ENCODE measurements at regions not wholly inside any gene's neighbourhood (a gene's known extent, or its start where the extent isn't known, plus 50 kb on each side); places are given as distances from the start of the nearest gene placed in this dataset.
"Not testable (repeated sequence)": the region's sequence is repeated elsewhere in the genome, so short reads cannot be mapped to it uniquely, and the experiment has no call there.

DNA sequence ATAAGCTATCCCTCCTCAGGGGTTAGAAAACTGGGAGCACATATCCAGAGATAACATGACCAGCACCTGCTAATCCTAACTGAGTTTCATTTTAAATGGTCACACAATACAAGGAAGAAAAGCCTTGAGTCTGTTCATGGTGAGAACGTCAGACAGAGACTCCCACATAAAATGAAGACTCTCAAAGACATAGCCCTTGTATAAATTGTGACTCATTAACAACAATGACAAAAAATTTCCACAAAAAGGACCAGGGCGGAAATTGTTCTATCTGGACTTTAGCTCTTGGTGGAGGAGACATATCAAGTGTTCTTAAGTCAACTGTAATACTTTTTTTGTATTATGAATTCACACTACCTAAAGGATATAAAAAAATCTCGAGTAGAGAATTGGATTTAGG, 313.7 kb upstream of the DCN start:
- no peak for DNase-seq

DNA sequence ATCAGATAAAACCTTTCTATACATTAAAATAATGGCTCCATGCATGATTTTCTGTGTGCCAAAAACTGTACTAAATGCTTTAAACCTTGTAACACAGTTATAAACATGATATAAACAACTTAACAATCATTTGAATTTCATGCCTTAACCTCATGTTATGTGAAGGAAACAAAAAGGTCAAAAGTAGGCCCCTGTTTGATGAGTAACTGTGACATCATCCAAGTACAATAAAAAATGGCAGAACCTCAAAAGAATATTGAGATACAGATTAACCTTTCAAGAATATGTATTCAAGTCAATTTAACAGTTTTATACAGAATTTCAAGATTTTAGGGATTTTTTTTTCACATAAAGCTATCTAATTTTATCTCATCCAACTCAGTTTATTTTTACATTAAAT, 310.7 kb upstream of the DCN start:
- DNase-seq: no peak

DNA sequence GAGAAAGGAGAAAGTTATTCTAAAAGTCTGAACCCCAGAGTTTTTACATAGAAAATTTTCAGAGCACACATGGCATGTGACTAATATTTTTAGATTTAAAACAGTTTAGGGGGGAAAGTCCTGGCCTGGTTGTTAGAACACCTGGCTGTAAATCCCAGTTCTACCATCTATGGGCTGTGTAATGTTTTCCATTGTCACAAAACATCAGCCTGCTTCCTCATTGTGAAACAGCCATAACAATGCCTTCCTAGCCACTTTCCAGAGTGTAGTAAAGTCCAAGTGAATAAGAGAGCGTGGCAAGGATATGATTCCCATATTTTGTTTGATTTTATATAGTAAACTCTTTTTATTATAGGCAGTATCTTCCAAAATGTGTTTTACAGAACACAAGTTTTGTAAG, 310.0 kb upstream of the DCN start:
- DNase-seq: no peak

DNA sequence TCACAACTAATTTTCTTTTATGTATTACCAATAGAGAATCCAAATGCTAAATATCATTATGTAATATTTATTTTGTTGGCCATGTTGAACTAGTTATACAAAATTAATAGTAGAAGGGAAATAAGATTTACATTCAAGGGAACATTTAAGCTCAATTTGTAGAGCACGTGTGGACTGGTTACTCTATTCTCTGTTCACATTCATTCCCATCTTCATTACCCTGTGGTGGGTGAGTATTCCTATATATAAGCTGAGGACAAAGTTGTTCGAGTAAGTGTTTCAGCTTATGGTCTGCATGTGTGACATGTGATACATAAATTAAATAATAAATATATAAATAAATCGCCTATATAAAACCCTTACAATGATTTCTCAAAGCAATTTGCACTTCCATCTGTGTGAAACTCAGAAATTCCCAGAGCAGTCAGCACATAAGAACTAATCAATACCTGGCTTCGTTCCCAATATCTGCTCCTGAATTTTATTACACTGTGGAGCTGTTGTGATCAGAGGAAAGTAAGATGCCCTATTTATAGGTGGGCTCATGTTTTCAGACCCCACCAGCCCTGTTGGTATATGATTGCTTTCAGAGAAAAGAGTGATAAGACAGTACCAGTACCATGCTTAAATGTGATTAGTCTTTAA, 308.2 kb upstream of the DCN start:
- DNase-seq: no peak

DNA sequence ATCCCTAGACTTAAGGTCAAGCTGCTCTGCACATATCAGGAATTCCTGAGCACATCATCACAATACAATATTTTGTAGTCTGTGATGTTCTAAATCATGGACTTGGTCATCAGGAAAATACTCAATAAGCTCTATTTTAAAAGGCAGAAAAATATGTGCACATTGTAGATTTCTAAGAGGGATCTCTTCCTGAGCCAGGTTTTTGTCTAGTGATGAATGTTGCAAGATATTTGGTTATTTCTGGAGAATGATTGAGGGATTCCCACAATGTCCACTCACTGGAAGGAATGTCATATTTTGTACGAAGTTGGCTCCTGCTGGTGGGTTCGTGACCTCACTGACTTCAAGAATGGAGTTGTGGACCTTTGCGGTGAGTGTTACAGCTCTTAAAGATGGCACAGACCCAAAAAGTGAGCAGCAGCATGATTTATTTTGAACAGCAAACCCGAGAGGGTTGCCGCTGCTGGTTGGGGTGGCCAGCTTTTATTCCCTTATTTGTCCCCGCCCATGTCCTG, 300.9 kb upstream of the DCN start:
- no peak for DNase-seq

DNA sequence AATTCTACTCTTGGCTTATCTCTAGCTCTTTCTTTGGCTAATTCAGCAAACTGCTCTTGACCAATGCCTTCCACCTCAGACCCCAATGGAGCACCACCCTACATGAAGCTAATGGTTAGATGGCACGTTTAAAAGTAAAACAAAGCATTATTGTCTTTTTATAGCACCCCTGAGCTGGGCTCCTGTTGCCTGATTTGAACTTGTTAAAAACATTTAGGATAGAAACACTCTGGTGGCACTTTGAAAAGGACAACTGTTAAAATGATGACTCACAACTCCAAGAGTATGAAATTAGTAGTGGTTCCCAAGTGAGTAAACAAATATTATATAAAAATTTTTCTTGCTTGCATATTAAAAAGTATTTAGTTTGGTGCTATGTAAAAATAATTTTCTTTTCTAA, 299.6 kb upstream of the DCN start:
- no peak for DNase-seq

DNA sequence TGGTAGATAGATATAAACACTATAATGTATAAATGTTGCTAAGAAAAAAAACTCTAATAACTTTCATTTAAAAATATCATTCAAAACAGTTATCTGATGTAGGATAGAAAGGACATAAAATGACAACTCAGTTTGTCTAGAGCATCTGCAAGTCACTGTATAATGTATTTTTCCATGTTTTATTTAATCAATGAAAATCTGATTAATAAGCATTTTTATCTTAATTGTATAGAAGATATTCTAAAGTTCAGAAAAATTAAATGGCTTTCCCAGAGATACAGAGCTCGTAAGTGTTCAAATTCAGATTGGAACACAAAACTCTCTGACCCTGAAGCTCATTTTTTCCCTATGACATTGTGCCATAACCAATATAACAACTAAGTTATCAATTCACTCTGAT, 295.9 kb upstream of the DCN start:
- no peak for DNase-seq

DNA sequence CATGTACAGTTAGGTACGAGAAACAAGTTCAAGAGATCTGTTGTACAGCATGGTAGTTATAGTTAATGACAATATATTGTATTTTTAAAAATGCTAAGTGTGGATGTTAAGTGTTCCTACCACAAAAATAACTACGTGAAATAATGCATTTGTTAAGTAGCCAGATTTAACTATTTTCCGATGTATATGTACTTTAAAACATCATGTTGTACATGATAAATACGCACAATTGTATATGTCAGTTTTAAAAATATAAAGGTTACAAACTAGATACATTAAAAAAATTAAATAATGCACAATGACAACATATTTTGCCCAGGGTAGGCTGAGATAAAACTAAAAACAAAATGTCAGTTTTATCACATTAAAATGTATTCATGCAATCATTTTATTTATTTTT, 285.1 kb upstream of the DCN start:
- no peak for DNase-seq

DNA sequence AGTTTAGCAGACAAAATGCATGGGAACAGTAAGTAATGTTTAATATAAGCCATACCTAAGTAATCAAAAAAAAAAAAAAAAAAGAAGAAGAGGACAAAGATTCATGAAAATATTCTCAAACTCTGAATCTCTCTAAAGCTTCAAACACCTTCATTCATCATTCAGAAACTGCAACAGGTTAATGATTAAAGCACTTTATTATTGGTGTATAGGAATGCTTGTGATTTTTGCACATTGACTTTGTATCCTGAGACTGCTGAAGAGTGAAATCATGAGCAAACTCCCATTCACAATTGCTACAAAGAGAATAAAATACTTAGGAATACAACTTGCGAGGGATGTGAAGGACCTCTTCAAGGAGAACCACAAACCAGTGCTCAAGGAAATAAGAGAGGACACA, 278.4 kb upstream of the DCN start:
- DNase-seq: no peak

DNA sequence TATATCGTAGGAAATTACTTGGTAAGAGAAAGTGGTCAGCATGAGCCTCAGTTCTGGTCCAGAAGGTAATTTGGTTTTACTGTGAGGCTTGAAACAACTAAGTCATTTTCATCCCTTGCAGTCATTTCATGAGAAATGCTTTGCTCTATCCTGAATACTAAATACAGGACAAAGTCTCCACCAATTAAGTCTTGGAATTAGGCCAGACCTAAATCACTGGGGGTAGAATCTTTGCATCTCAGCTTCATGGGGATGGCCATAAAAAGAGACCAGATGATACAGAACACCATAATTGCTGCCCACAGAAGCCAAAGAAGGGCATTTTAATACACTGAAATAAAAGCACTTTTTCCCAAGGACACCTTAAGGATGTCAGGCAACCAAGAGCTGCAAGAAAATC, 277.9 kb upstream of the DCN start:
- no peak for DNase-seq

DNA sequence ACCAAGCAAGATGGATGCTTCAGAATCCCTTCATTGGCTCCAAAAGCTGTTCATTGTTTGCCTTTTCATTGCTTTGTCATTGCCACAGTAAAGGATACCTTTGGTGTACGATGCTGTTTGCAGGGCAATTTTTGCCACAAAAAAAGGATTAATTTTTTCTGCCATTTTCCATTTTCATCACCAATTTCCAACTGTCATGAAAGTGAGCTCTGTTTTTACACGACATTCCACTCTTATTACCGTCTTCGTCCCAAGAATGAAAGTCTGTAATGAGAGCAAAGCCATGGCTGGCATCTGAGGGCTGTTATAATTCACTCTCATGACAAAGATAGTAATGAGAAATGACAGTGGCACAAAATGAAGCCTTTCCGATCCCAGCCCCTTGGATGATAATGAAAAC, 272.7 kb upstream of the DCN start:
- no peak for DNase-seq

DNA sequence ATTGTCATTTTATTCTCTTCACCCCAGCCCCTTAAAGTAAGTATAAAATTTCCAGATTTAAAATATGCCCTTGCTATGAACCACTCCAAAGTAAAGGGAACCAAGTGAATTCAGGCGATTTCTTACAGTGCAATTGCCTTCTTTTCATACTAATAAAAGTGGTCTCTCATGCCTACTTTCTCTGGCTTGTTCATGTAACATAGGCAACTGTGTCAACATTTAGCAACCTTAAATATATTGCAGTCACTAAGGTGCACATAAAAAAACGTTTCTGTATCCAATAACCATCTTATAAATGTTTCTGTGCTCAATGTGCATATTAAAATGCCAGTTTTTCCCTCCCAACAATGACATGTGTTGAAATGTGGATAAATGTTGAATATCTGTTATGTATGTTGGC, 271.6 kb upstream of the DCN start:
- no peak for DNase-seq

DNA sequence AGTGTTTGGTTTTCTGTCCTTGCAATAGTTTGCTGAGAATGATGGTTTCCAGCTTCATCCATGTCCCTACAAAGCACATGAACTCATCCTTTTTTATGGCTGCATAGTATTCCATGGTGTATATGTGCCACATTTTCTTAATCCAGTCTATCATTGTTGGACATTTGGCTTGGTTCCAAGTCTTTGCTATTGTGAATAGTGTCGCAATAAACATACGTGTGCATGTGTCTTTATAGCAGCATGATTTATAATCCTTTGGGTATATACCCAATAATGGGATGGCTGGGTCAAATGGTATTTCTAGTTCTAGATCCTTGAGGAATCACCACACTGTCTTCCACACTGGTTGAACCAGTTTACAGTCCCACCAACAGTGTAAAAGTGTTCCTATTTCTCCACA, 269.8 kb upstream of the DCN start:
- not testable (repeated sequence) for DNase-seq

DNA sequence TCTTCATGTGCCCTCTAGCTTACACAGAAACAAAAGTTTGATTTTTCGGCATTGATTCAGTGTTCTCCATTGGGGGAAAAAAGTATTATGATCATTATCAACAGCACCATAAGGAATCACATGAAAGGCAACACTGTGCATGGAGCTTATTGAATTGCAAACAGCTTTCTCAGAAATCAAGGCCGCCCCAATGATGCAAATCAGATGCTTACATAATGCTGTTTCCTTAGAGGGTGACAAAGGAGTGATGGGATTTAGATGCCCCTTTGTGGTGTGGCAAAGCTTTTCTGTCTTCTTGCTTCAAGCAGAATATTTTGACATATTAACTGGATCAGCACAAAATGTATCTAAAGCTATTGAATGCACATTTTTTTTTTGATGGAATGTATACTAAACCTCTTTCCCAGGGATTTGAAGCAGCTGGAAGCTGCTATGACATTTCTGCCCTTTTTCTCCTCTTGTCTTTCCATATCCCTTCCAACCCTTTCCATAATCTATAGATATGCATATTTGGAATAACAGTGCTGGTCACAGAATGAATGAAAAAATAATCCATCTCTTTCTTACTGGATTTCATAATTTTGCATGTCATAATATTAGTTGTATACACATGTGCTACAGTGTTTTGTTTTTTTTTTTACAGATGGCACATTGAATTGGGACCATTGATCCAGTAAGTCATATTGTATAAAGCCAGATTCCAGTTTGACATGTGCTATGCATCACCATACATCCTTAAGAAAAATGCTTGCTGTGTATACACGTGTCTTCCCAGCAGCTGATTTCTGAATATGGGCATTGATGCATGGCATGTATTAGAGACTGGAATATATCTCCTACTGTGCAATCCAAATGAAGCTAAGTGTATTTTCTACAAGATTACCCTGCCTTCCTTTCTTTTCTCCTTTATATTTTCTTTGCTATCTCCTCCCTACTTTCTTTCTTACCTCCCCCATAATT, 259.7 kb upstream of the DCN start:
- DNase-seq: no peak

DNA sequence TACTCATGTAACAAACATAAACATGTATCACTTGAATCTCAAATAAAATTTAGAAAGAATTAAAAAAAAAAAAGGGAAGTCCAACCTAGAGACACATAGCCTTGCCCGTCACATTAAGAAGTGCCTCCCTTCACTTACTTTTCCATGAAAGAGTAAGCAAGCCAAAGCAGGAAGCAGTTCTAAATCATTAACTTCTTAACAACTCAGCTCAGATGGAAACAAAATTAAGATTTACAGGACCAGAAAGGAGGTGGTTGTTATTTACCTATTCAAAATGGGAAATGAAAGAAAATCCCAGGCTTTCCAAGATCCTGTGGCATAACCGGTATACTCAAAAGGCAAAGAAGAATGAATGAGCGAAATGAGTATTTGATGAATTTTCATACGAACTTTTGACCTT, 258.6 kb upstream of the DCN start:
- DNase-seq: no peak

DNA sequence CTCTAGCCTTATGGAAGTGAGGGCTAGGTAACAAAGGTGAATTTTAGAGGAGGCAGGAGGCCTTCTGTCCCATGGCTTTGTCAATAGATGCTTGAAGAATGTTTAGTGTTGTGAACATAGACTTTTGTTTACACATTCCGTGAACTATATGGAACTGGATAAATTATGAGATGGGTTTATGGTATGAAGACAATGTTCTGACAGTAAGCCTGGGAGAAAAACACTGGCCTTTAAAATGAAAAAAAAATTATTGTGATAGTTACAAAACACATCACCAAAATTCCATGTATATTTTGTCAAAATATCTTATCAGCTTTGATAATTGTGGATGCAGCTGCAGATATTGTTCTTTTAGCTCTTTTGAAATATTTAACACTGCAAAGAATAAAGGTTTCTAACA, 251.5 kb upstream of the DCN start:
- no peak for DNase-seq

DNA sequence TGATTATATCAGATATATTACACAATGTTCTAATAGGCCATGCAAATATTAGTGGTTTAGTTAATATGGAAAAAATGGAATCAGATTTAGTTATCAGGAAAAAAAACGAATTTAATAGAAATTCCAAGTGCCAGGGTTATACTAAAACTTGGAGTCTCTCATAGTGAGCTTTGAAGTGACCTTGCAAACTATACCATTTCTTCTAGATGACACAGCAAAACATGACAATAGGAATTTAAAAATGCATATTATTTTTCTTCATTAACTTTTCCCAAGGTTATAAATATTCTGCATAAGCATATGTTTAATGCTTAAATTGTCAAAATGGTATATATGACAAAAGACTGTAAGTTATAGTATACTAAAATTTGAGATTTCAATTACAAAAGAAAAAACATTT, 250.1 kb upstream of the DCN start:
- DNase-seq: no peak

DNA sequence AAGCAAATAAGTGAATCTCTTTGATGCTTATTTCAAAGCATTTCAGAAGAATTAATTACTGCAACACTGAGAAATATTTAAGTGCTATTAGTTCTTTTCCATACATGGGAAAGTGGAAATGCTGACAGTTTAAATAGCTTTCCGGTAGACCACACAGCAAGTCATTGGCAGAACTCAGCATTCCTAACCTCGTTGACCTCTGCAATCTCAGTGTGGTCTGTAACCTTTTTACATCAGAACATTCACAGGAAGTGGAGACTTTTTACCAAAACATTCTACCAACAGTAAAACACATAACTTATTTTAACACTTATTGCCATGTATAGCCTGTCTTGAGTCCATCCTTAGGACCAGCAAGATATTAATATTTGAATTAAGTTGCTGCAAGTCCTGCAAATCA, 249.5 kb upstream of the DCN start:
- DNase-seq: no peak

DNA sequence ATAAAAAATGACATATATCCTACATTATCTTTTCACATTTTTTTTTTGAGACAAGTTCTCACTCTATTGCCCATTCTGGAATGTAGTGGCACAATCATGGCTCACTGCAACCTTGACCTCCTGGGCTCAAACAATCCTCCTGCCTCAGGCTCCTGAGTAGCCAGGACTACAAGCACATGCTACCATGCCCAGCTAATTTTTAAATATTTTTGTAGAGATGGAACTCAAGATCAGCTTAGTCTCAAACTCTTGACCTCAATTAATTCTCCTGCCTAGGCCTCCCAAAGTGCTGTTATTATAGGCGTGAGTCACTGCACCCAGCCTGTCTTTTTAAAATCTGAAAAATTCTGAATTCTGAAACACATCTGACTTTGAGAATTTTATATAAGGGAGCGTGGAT, 241.9 kb upstream of the DCN start:
- no peak for DNase-seq

DNA sequence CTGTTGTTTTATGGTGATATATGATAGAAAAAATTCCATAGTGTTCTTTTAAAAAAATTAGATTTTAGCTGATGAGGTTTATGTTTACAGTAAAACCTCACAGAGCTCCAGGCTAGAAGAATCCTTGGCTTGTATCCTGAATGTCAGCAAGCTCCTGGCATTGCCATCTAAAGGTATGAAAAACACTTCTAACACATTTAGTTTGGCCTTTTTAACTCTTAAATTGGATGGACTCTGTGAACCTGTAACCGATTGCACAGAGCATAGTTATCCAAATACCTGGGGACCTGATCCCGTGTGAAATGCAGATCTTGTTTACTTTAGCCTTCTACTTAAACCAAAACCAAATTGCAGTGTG, 241.1 kb upstream of the DCN start:
- DNase-seq: no peak

DNA sequence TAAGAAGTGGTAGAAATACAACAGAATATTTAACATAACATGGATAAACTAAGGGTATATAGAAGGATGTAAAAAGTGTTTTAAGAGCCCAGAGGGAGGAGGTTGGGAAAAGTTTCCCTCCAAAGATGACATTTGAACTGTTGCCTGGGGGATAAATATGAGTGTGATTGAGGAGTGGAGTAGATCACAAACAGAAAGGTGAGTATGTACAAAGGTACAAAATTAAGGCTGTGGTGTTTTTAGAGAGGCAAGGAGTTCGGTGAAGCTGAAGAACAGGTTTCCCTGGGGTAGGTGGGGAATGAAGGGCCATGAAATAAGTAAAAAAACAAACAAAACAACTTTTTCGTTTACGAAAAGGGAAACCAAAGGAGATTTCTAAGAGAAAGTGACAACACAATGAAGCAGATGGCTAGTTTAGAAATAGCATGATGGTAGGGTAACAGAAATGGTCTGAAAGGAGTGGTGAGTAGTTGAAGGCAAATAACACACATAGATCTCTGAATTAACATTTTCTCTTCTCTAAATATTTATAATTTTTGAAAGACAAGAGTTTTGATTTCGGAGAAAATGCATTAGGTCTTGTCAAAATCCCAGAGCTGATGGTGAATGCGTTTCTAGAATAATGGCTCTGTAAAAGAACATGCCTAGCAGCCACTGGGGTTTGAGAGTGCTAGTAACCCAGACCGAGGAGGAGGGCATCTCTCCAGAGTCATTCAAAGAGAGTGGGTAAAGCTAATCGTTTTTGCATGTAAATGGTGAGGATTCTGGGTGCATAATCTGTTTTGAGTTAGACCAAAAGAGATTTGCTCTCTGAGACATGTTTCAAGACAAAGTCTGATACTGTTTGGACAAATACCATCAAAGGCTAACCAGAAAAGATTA, 240.4 kb upstream of the DCN start:
- DNase-seq: no peak

DNA sequence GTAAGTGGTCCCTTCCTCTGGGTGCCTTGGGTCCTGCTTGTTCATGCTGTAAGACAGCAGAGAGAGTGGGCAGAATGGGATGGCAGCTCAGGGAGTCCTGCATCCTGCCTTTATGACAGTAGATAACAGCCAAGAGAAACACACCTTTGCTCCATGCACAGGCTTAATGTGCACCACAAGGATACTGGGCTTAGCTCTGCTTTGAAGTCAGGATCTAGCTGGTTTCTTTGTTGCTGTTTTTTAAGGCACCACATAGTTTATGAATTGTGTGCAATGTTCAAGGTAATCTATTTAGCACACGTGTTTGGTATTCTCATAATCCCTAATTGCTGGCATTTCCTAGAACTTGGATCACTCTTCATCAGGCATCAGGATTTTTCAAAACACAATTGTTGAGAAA, 239.5 kb upstream of the DCN start:
- DNase-seq: no peak

DNA sequence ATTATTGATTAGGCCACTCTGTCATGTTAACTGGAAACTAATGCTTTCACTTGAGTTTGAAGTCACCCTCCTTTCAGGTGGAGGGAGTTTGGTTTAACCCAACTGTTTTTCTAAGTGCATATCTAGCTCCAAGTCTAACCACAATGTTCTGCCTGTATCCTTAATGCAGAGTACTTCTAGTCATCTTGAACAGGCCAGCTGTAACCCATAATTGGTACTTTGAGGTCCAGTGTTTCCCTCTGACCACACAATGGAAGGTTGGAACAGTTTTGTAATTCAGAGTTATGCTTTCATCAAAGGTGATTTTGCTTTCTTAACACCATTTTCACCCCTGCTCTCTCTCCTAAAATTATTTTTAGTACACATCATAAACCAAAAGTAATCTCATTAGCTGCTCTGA, 237.2 kb upstream of the DCN start:
- no peak for DNase-seq
